ENCODE measurements at regions not wholly inside any gene's neighbourhood (a gene's known extent, or its start where the extent isn't known, plus 50 kb on each side); places are given as distances from the start of the nearest gene placed in this dataset.

- H3K27me3 Mint-ChIP-seq (ENCODE audit: low read depth in 2 of 2), result no peaks in the 10 kb centered on the region
- H3K36me3 Mint-ChIP-seq, result no peaks in the 10 kb centered on the region
- WGBS (ENCODE audit: insufficient coverage), result 67% methylated on average over 1 of the region's 2 CpGs
- intact Hi-C loops (cut with micrococcal nuclease), result no loop called here
- H3K9me3 Mint-ChIP-seq, result no peaks in the 10 kb centered on the region
- Histone ChIP-seq H3K4me3 (ENCODE audit: low read length) (no peak overlapping the region), H3K27ac (ENCODE audit: low read length) (no peak overlapping the region), H3K4me1 (ENCODE audit: control insufficient read depth, insufficient read depth, low read length) (no peaks in the 10 kb centered on the region), H3K9me3 (ENCODE audit: control insufficient read depth, insufficient read depth, low read length) (no peaks in the 10 kb centered on the region), H3K36me3 (ENCODE audit: control insufficient read depth, insufficient read depth, low read length) (no peaks in the 10 kb centered on the region), H3K27me3 (ENCODE audit: control insufficient read depth, insufficient read depth, low read length) (no peaks in the 10 kb centered on the region)
- H3K4me3 Mint-ChIP-seq, result no peak overlapping the region
- ATAC-seq (no peak), DNase-seq (no peak)
- H3K4me1 Mint-ChIP-seq, result no peaks in the 10 kb centered on the region
- H3K27ac Mint-ChIP-seq, result no peak overlapping the region
- no peak for TF ChIP-seq CTCF (IDR thresholded peaks at IDR 0.05)
These were observed 428.8 kb upstream of the ACTBL2 start for GRCh38 chr5:57911438-57911837.

- H3K4me3 Mint-ChIP-seq, result no peak overlapping the region
- no peak for DNase-seq
- Histone ChIP-seq H3K36me3 (ENCODE audit: control insufficient read depth, insufficient read depth, low read length) (no peaks in the 10 kb centered on the region), H3K27me3 (ENCODE audit: control insufficient read depth, insufficient read depth, low read length) (no peaks in the 10 kb centered on the region), H3K27ac (ENCODE audit: low read length) (no peak overlapping the region), H3K4me1 (ENCODE audit: control insufficient read depth, insufficient read depth, low read length) (no peaks in the 10 kb centered on the region), H3K9me3 (ENCODE audit: control insufficient read depth, insufficient read depth, low read length) (no peaks in the 10 kb centered on the region), H3K4me3 (ENCODE audit: low read length) (no peak overlapping the region)
- ATAC-seq, result no peak
- 91% methylated on average over 6 of the region's 6 CpGs for WGBS (ENCODE audit: insufficient coverage)
- no peaks in the 10 kb centered on the region for H3K27me3 Mint-ChIP-seq (ENCODE audit: low read depth in 2 of 2)
- intact Hi-C loops (cut with micrococcal nuclease), result no loop called here
- no peaks in the 10 kb centered on the region for H3K36me3 Mint-ChIP-seq
- H3K9me3 Mint-ChIP-seq, result no peaks in the 10 kb centered on the region
- no peak overlapping the region for H3K27ac Mint-ChIP-seq
- no peaks in the 10 kb centered on the region for H3K4me1 Mint-ChIP-seq
- TF ChIP-seq CTCF (IDR thresholded peaks at IDR 0.05), result no peak
These were observed 424.1 kb upstream of the ACTBL2 start for GRCh38 chr5:57906671-57907070.

GRCh38 chr5:57903458-57903857, 420.8 kb upstream of the ACTBL2 start:
- Mint-ChIP-seq H3K4me1 (no peaks in the 10 kb centered on the region), H3K27ac (no peak overlapping the region), H3K27me3 (ENCODE audit: low read depth in 2 of 2) (no peaks in the 10 kb centered on the region), H3K36me3 (no peaks in the 10 kb centered on the region), H3K4me3 (no peak overlapping the region), H3K9me3 (no peaks in the 10 kb centered on the region)
- Histone ChIP-seq H3K9me3 (ENCODE audit: control insufficient read depth, insufficient read depth, low read length) (no peaks in the 10 kb centered on the region), H3K36me3 (ENCODE audit: control insufficient read depth, insufficient read depth, low read length) (no peaks in the 10 kb centered on the region), H3K4me3 (ENCODE audit: low read length) (no peak overlapping the region), H3K27ac (ENCODE audit: low read length) (no peak overlapping the region), H3K4me1 (ENCODE audit: control insufficient read depth, insufficient read depth, low read length) (no peaks in the 10 kb centered on the region), H3K27me3 (ENCODE audit: control insufficient read depth, insufficient read depth, low read length) (no peaks in the 10 kb centered on the region)
- no peak for ATAC-seq
- intact Hi-C loops (cut with micrococcal nuclease), result no loop called here
- TF ChIP-seq CTCF (IDR thresholded peaks at IDR 0.05), result no peak
- DNase-seq, result no peak

- Mint-ChIP-seq H3K9me3 (no peaks in the 10 kb centered on the region), H3K27ac (no peak overlapping the region), H3K27me3 (ENCODE audit: low read depth in 2 of 2) (no peaks in the 10 kb centered on the region), H3K4me3 (no peak overlapping the region), H3K4me1 (no peaks in the 10 kb centered on the region), H3K36me3 (no peaks in the 10 kb centered on the region)
- no peaks in the 10 kb centered on the region for H3K9me3 ChIP-seq (ENCODE audit: control insufficient read depth, insufficient read depth, low read length)
- DNase-seq, result no peak
- H3K4me3 ChIP-seq (ENCODE audit: low read length), result no peak overlapping the region
- no peaks in the 10 kb centered on the region for H3K4me1 ChIP-seq (ENCODE audit: control insufficient read depth, insufficient read depth, low read length)
- TF ChIP-seq CTCF (IDR thresholded peaks at IDR 0.05), result no peak
- WGBS (ENCODE audit: insufficient coverage), result 63% methylated on average over 1 of the region's 2 CpGs
- no peak for ATAC-seq
- intact Hi-C loops (cut with micrococcal nuclease), result no loop called here
- no peak overlapping the region for H3K27ac ChIP-seq (ENCODE audit: low read length)
- no peaks in the 10 kb centered on the region for H3K27me3 ChIP-seq (ENCODE audit: control insufficient read depth, insufficient read depth, low read length)
- no peaks in the 10 kb centered on the region for H3K36me3 ChIP-seq (ENCODE audit: control insufficient read depth, insufficient read depth, low read length)
These were observed 419.5 kb upstream of the ACTBL2 start for GRCh38 chr5:57902095-57902494.
